ENCODE measurements at regions not wholly inside any gene's neighbourhood (a gene's known extent, or its start where the extent isn't known, plus 50 kb on each side); places are given as distances from the start of the nearest gene placed in this dataset.

DNA sequence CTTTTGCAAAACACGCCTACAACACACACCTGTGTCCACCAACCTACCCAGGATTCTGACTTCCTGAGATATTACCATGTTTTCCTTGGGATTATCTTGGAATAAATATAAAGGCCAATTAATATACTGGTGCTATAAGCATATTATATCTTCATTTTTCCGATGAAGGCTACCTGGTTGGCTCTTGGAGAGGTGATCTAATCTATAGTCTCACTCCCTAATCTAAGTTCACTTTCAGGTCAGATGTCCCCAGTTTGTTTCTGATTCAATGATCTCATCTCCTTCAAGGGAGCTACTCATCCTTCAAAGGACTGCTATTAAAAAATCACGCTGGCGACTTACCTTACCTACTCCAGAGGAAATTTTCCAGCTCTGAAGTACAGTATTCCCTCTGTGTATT, 517.5 kb downstream of the KLF5 start:
- H3K36me3 ChIP-seq (ENCODE audit: insufficient read depth): no peaks in the 10 kb centered on the region
- no peaks in the 10 kb centered on the region for H4K20me1 ChIP-seq (ENCODE audit: insufficient read depth)
- H3K4me1 ChIP-seq (ENCODE audit: low read depth, poor library complexity, severe bottlenecking): no peaks in the 10 kb centered on the region
- no peaks in the 10 kb centered on the region for H3K27me3 ChIP-seq (ENCODE audit: insufficient read depth, low read depth)
- H3K27ac ChIP-seq: no peak overlapping the region
- no peak overlapping the region for H3K4me3 ChIP-seq (IDR thresholded peaks at IDR 0.05; ENCODE audit: insufficient read depth, low read depth, low read length)
- TF ChIP-seq CTCF (conservative IDR thresholded peaks at IDR 0.05; ENCODE audit: low read depth, low read length): no peak
- H3K79me2 ChIP-seq (ENCODE audit: insufficient read depth, low read depth): no peaks in the 10 kb centered on the region
- H3K4me2 ChIP-seq: no peak overlapping the region
- no peak overlapping the region for H2AFZ ChIP-seq (ENCODE audit: low read depth)
- no peak overlapping the region for H3K9ac ChIP-seq

DNA sequence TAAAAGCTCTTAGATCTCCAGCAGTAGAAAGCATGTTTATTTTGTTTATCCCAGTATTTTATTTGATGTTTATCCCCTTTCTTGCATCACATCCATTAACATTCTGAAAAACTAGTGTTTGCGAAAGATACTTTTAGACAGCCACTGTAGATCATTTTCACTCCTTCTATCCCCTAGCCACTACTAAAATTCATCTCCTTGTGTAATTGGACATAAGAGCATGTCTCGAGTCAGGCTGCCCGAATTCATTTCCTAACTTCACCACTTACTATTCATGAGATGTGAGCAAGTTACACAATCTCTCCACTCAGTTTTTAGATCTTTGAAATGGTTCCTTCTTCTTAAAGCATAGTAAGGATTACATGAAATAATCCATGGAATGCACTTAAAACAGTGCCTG, 514.0 kb downstream of the KLF5 start:
- no peak overlapping the region for H2AFZ ChIP-seq (ENCODE audit: low read depth)
- no peak overlapping the region for H3K9ac ChIP-seq
- H3K36me3 ChIP-seq (ENCODE audit: insufficient read depth): no peaks in the 10 kb centered on the region
- no peaks in the 10 kb centered on the region for H3K79me2 ChIP-seq (ENCODE audit: insufficient read depth, low read depth)
- no peaks in the 10 kb centered on the region for H3K4me1 ChIP-seq (ENCODE audit: low read depth, poor library complexity, severe bottlenecking)
- no peak for TF ChIP-seq CTCF (conservative IDR thresholded peaks at IDR 0.05; ENCODE audit: low read depth, low read length)
- H3K4me2 ChIP-seq: no peak overlapping the region
- H4K20me1 ChIP-seq (ENCODE audit: insufficient read depth): no peaks in the 10 kb centered on the region
- H3K27me3 ChIP-seq (ENCODE audit: insufficient read depth, low read depth): no peaks in the 10 kb centered on the region
- H3K4me3 ChIP-seq (IDR thresholded peaks at IDR 0.05; ENCODE audit: insufficient read depth, low read depth, low read length): no peak overlapping the region
- H3K27ac ChIP-seq: no peak overlapping the region

DNA sequence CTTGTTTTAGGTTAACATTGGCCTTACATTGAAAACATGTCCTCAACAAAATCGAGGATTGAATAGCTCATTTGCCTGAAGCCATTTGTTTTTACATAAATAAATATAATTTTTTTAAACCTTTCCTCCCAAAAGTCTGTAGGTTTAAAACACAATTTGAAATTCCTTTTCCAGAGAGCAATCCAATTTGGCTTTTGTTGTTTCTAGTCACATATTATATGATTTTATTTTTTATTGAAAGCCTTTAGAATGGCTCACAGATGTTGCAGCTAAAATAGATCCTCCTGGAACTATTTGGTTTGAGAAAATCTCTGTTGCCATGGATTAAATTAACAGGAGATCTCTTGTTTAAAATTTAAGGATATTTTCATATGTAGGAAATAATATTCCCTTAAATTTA, 512.6 kb downstream of the KLF5 start:
- Histone ChIP-seq H3K79me2 (ENCODE audit: insufficient read depth, low read depth) (no peaks in the 10 kb centered on the region), H3K9ac (no peak overlapping the region), H3K36me3 (ENCODE audit: insufficient read depth) (no peaks in the 10 kb centered on the region), H4K20me1 (ENCODE audit: insufficient read depth) (no peaks in the 10 kb centered on the region), H2AFZ (ENCODE audit: low read depth) (no peak overlapping the region), H3K4me1 (ENCODE audit: low read depth, poor library complexity, severe bottlenecking) (no peaks in the 10 kb centered on the region), H3K27me3 (ENCODE audit: insufficient read depth, low read depth) (no peaks in the 10 kb centered on the region), H3K27ac (no peak overlapping the region), H3K4me3 (IDR thresholded peaks at IDR 0.05; ENCODE audit: insufficient read depth, low read depth, low read length) (no peak overlapping the region), H3K4me2 (no peak overlapping the region)
- TF ChIP-seq CTCF (conservative IDR thresholded peaks at IDR 0.05; ENCODE audit: low read depth, low read length): no peak

DNA sequence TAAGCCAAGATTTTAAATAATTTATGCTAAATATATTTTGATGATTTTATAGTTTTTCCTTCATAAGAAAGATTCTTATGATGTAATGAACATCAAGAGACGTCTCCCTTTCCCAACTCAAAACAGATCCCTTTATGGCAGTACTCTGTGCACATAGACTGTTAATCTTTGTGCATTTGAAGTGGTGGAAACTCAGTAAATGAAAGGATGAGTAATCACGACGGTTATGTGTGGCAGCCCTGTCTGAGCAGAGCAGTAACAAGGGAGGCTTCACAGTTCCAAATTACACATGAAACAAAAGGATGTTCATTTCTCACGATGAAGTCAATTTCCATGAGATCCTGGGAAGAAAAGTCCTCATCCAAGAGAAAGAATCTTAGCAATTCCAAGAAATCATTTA, 498.1 kb downstream of the KLF5 start:
- TF ChIP-seq CTCF (conservative IDR thresholded peaks at IDR 0.05; ENCODE audit: low read depth, low read length): no peak
- no peak overlapping the region for H2AFZ ChIP-seq (ENCODE audit: low read depth)

GRCh38 chr13:73556128-73556527, 497.3 kb downstream of the KLF5 start:
- TF ChIP-seq CTCF (conservative IDR thresholded peaks at IDR 0.05; ENCODE audit: low read depth, low read length): no peak

More for the DNA sequence above, 498.1 kb downstream of the KLF5 start:
- no peaks in the 10 kb centered on the region for H3K79me2 ChIP-seq (ENCODE audit: insufficient read depth, low read depth)
- H3K4me1 ChIP-seq (ENCODE audit: low read depth, poor library complexity, severe bottlenecking): no peaks in the 10 kb centered on the region
- H3K36me3 ChIP-seq (ENCODE audit: insufficient read depth): no peaks in the 10 kb centered on the region
- H3K4me2 ChIP-seq: no peak overlapping the region
- no peaks in the 10 kb centered on the region for H4K20me1 ChIP-seq (ENCODE audit: insufficient read depth)
- no peak overlapping the region for H3K4me3 ChIP-seq (IDR thresholded peaks at IDR 0.05; ENCODE audit: insufficient read depth, low read depth, low read length)
- H3K9ac ChIP-seq: no peak overlapping the region
- no peaks in the 10 kb centered on the region for H3K27me3 ChIP-seq (ENCODE audit: insufficient read depth, low read depth)
- no peak overlapping the region for H3K27ac ChIP-seq

More at GRCh38 chr13:73556128-73556527, 497.3 kb downstream of the KLF5 start:
- Histone ChIP-seq H3K4me1 (ENCODE audit: low read depth, poor library complexity, severe bottlenecking) (no peaks in the 10 kb centered on the region), H3K27me3 (ENCODE audit: insufficient read depth, low read depth) (no peaks in the 10 kb centered on the region), H3K4me3 (IDR thresholded peaks at IDR 0.05; ENCODE audit: insufficient read depth, low read depth, low read length) (no peak overlapping the region), H4K20me1 (ENCODE audit: insufficient read depth) (no peaks in the 10 kb centered on the region), H3K4me2 (no peak overlapping the region), H3K27ac (no peak overlapping the region), H3K79me2 (ENCODE audit: insufficient read depth, low read depth) (no peaks in the 10 kb centered on the region), H3K9ac (no peak overlapping the region), H2AFZ (ENCODE audit: low read depth) (no peak overlapping the region), H3K36me3 (ENCODE audit: insufficient read depth) (no peaks in the 10 kb centered on the region)
